Mesendoderm (in vitro differentiated cells): ENCODE measurements at regions not wholly inside any gene's neighbourhood (a gene's known extent, or its start where the extent isn't known, plus 50 kb on each side); places are given as distances from the start of the nearest gene placed in this dataset.
A peak's percentile ranks its signal among the peaks of the same experiment; 100 is the strongest.

Experiments used
- DNase-seq: peaks from one replicate; pipeline ENCODE4 v3.0.0; 2013
- H2AK5ac ChIP-seq: 2 replicates; pipeline ENCODE4 v1.6.1; 2013; ENCODE audit warnings: low read length, inconsistent platforms
- H2BK120ac ChIP-seq: 2 replicates; pipeline ENCODE4 v1.6.1; 2013; ENCODE audit warnings: low read depth, mild to moderate bottlenecking, low read length, moderate library complexity, mixed read lengths
- H2BK15ac ChIP-seq: replicated peaks from 2 replicates; pipeline ENCODE4 v1.6.1; 2013; ENCODE audit warnings: low read depth, mild to moderate bottlenecking, moderate library complexity
- H2BK5ac ChIP-seq: 2 replicates; pipeline ENCODE4 v1.6.1; 2013; ENCODE audit warnings: low read length, inconsistent platforms
- H3K18ac ChIP-seq: 2 replicates; pipeline ENCODE4 v1.6.1; 2013; ENCODE audit warnings: mild to moderate bottlenecking, low read length, mixed read lengths
- H3K23ac ChIP-seq: one replicate; pipeline ENCODE4 v1.6.1; 2013; ENCODE audit warnings: low read length
- H3K27ac ChIP-seq: 2 replicates; pipeline ENCODE4 v1.5.1; 2013; ENCODE audit warnings: low read depth, mild to moderate bottlenecking, inconsistent platforms, low read length, moderate library complexity
- H3K27me3 ChIP-seq: 2 replicates; pipeline ENCODE4 v1.6.1; 2013; ENCODE audit warnings: low read length, control low read depth, mild to moderate bottlenecking, inconsistent platforms; ENCODE audit not compliant: insufficient read depth, poor library complexity
- H3K36me3 ChIP-seq: 2 replicates; pipeline ENCODE4 v1.6.1; 2013; ENCODE audit warnings: low read length, inconsistent platforms; ENCODE audit not compliant: control insufficient read depth, insufficient read depth
- H3K4ac ChIP-seq: one replicate; pipeline ENCODE4 v1.6.1; 2013; ENCODE audit warnings: low read depth, mild to moderate bottlenecking, low read length, moderate library complexity
- H3K4me1 ChIP-seq: 2 replicates; pipeline ENCODE4 v1.6.1; 2013; ENCODE audit warnings: low read depth, low read length, inconsistent platforms; ENCODE audit not compliant: control insufficient read depth
- H3K4me2 ChIP-seq: 2 replicates; pipeline ENCODE4 v1.6.1; 2013; ENCODE audit warnings: low read length
- H3K4me3 ChIP-seq: 2 replicates; pipeline ENCODE4 v1.5.1; 2013; ENCODE audit warnings: mild to moderate bottlenecking, low read length
- H3K56ac ChIP-seq: one replicate; pipeline ENCODE4 v1.6.1; 2013; ENCODE audit warnings: low read length
- H3K79me1 ChIP-seq: 2 replicates; pipeline ENCODE4 v1.6.1; 2013; ENCODE audit warnings: low read length, inconsistent platforms
- H3K79me2 ChIP-seq: 2 replicates; pipeline ENCODE4 v1.6.1; 2013; ENCODE audit warnings: mild to moderate bottlenecking, low read length; ENCODE audit not compliant: control insufficient read depth, insufficient read depth
- H3K9ac ChIP-seq: 2 replicates; pipeline ENCODE4 v1.6.1; 2013; ENCODE audit warnings: low read length, inconsistent platforms
- H4K5ac ChIP-seq: one replicate; pipeline ENCODE4 v1.6.1; 2013; ENCODE audit warnings: low read length
- H4K8ac ChIP-seq: one replicate; pipeline ENCODE4 v1.6.1; 2013; ENCODE audit warnings: low read depth, mild to moderate bottlenecking, control low read depth, low read length, moderate library complexity
- whole genome bisulfite sequencing: extraction: QIAGEN DNeasy Blood & Tissue Kit; methylation state at CpG from one replicate; pipeline ENCODE4 v1.1.7; 2013; ENCODE audit warnings: low lambda C conversion rate, missing lambda C conversion rate; ENCODE audit not compliant: insufficient coverage; ENCODE audit errors: extremely low coverage; 5-methylcytosine and 5-hydroxymethylcytosine counted together

DNA sequence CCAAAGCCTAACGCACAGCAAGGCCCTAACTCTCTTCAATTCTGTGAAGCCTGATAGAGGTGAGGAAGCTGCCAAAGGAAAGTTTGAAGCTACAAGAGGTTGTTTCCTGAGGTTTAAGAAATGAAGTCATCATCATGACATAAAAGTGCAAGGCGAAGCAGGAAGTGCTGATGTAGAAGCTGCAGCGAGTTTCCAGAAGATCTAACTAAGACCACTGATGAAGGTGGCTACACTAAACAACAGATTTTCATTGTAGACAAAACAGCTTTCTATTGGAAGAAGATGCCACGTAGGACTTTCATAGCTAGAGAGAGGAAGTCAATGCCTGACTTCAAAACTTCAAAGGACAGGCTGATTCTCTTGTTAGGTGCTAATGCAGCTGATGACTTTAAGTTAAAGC is 385.6 kb upstream of the OR4E1 start:
- DNase-seq: no peak
- Histone ChIP-seq H2BK15ac (no peak overlapping the region), H3K56ac (no peak overlapping the region), H3K4me2 (no peak overlapping the region), H2BK5ac (no peak overlapping the region), H3K27me3 (no peaks in the 10 kb centered on the region), H4K8ac (no peak overlapping the region), H3K23ac (no peak overlapping the region), H3K79me2 (no peaks in the 10 kb centered on the region), H3K4me1 (no peaks in the 10 kb centered on the region), H3K18ac (no peak overlapping the region), H4K5ac (no peak overlapping the region), H3K27ac (no peak overlapping the region), H3K4ac (no peak overlapping the region), H3K79me1 (no peaks in the 10 kb centered on the region), H2AK5ac (no peak overlapping the region), H3K9ac (no peak overlapping the region), H3K36me3 (no peaks in the 10 kb centered on the region), H3K4me3 (no peak overlapping the region), H2BK120ac (no peak overlapping the region)
- no CpG with 5 or more reads among the region's 4 CpGs for WGBS

DNA sequence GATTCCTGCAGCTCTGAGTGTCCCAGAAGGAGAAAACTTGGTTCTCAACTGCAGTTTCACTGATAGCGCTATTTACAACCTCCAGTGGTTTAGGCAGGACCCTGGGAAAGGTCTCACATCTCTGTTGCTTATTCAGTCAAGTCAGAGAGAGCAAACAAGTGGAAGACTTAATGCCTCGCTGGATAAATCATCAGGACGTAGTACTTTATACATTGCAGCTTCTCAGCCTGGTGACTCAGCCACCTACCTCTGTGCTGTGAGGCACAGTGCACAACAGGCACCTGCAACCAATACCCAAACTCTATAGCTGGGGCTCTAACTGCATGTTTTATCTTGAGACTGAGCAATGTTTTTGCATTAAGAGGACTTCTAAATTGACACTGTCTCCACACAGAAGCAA is 379.2 kb upstream of the OR4E1 start:
- Histone ChIP-seq H4K8ac (no peak overlapping the region), H3K23ac (no peak overlapping the region), H3K4me1 (no peaks in the 10 kb centered on the region), H3K56ac (no peak overlapping the region), H3K27ac (no peak overlapping the region), H3K9ac (no peak overlapping the region), H2BK15ac (no peak overlapping the region), H3K4me2 (no peak overlapping the region), H3K79me1 (no peaks in the 10 kb centered on the region), H3K4ac (no peak overlapping the region), H4K5ac (no peak overlapping the region), H3K79me2 (no peaks in the 10 kb centered on the region), H2BK120ac (no peak overlapping the region), H3K36me3 (no peaks in the 10 kb centered on the region), H2BK5ac (no peak overlapping the region), H3K27me3 (no peaks in the 10 kb centered on the region), H3K18ac (no peak overlapping the region), H2AK5ac (no peak overlapping the region), H3K4me3 (no peak overlapping the region)
- no peak for DNase-seq
- no CpG with 5 or more reads among the region's 3 CpGs for WGBS

DNA sequence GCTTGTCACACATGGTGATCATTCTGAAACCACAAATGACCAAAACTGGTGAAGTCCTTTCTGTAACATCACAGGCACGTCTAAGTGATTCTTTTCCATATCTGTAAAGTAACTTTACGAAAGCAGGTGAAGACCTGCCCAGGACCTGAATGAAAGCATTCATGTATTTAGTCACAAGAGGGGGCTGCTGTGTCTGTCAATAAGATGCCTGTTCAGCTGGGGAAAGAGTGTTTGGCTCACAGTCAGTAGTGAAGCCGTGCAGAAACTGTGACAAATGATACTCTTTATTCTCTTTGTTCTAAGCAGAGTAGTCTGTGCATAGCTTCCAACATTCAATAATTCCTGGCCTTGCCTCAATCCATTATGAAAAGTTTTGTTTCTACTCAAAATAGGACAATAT is 373.5 kb upstream of the OR4E1 start:
- H3K4me2 ChIP-seq: no peak overlapping the region
- H3K4ac ChIP-seq: no peak overlapping the region
- H4K5ac ChIP-seq: no peak overlapping the region
- WGBS: no CpG with 5 or more reads among the region's 3 CpGs
- no peak overlapping the region for H2BK5ac ChIP-seq
- no peaks in the 10 kb centered on the region for H3K36me3 ChIP-seq
- no peak overlapping the region for H3K4me3 ChIP-seq
- H3K27me3 ChIP-seq: no peaks in the 10 kb centered on the region
- H3K18ac ChIP-seq: no peak overlapping the region
- no peaks in the 10 kb centered on the region for H3K79me2 ChIP-seq
- H2BK15ac ChIP-seq: no peak overlapping the region
- H3K56ac ChIP-seq: no peak overlapping the region
- no peak overlapping the region for H2AK5ac ChIP-seq
- H3K27ac ChIP-seq: no peak overlapping the region
- H3K4me1 ChIP-seq: no peaks in the 10 kb centered on the region
- peak; percentile 61 for DNase-seq
- H3K9ac ChIP-seq: no peak overlapping the region
- no peak overlapping the region for H3K23ac ChIP-seq
- H4K8ac ChIP-seq: no peak overlapping the region
- no peak overlapping the region for H2BK120ac ChIP-seq
- H3K79me1 ChIP-seq: no peaks in the 10 kb centered on the region

DNA sequence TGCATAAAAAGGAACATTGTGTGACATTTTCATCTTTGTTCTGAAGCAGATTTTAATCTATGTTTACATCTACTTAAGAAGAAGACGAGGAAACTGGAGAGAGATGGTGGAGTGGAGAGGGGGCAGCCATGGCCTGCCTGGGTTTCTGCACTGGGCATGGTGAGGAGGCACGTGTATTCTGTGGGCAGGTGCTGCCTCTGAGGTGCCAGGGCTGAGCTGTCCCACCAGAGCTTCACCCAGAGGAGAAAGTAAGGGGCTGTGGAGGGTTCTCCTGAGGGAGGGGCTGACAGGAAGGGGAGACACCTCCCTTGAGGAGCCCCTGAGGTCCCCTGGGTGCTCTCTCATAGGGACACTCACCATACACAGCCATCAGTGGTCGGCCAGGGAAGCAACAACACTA is 372.4 kb upstream of the OR4E1 start:
- no peak overlapping the region for H3K4me2 ChIP-seq
- H2AK5ac ChIP-seq: no peak overlapping the region
- no peaks in the 10 kb centered on the region for H3K79me1 ChIP-seq
- H3K23ac ChIP-seq: no peak overlapping the region
- no peak overlapping the region for H2BK15ac ChIP-seq
- no peaks in the 10 kb centered on the region for H3K27me3 ChIP-seq
- WGBS: no CpG with 5 or more reads among the region's 3 CpGs
- H3K4ac ChIP-seq: no peak overlapping the region
- no peak overlapping the region for H4K8ac ChIP-seq
- H3K36me3 ChIP-seq: no peaks in the 10 kb centered on the region
- H3K79me2 ChIP-seq: no peaks in the 10 kb centered on the region
- H2BK5ac ChIP-seq: no peak overlapping the region
- no peaks in the 10 kb centered on the region for H3K4me1 ChIP-seq
- H3K9ac ChIP-seq: no peak overlapping the region
- no peak overlapping the region for H3K27ac ChIP-seq
- no peak overlapping the region for H3K56ac ChIP-seq
- H2BK120ac ChIP-seq: no peak overlapping the region
- H3K18ac ChIP-seq: no peak overlapping the region
- DNase-seq: no peak
- H3K4me3 ChIP-seq: no peak overlapping the region
- H4K5ac ChIP-seq: no peak overlapping the region

DNA sequence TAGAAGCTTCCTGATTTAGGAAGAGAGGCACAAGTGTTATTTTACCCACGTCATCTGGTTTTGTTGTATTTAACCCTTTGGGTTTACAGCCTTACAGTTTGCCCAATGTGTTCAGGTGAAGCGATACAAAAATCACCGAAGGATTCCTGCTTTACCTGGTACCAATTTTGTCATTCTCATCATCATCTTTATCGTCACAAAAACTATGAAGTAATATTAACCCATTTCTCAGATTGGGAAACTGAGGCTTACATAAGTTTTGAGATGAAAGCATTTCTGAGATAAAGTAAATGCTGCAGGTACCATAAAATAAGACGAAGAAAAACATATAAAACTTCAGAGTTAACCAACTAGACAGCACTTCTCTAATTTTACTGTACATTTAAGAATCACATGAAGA is 370.6 kb upstream of the OR4E1 start:
- H3K23ac ChIP-seq: no peak overlapping the region

DNA sequence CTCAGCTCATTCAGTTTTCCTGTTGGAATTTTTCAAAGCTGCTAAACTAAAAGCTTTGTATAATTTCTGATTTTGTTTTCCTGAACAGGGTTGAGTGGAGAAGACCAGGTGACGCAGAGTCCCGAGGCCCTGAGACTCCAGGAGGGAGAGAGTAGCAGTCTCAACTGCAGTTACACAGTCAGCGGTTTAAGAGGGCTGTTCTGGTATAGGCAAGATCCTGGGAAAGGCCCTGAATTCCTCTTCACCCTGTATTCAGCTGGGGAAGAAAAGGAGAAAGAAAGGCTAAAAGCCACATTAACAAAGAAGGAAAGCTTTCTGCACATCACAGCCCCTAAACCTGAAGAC is 367.1 kb upstream of the OR4E1 start:
- no CpG with 5 or more reads among the region's 3 CpGs for WGBS
- Histone ChIP-seq H3K4me1 (no peaks in the 10 kb centered on the region), H3K27ac (no peak overlapping the region)

More for the DNA sequence above, 370.6 kb upstream of the OR4E1 start:
- H3K4ac ChIP-seq: no peak overlapping the region
- H3K4me3 ChIP-seq: no peak overlapping the region
- H3K27me3 ChIP-seq: no peaks in the 10 kb centered on the region
- DNase-seq: no peak
- H3K36me3 ChIP-seq: no peaks in the 10 kb centered on the region
- no CpG with 5 or more reads among the region's 5 CpGs for WGBS
- no peaks in the 10 kb centered on the region for H3K79me1 ChIP-seq
- H2BK5ac ChIP-seq: no peak overlapping the region
- H4K5ac ChIP-seq: no peak overlapping the region
- no peak overlapping the region for H3K4me2 ChIP-seq
- no peak overlapping the region for H2BK15ac ChIP-seq
- no peak overlapping the region for H2AK5ac ChIP-seq
- H4K8ac ChIP-seq: no peak overlapping the region
- no peak overlapping the region for H2BK120ac ChIP-seq
- no peaks in the 10 kb centered on the region for H3K4me1 ChIP-seq
- H3K27ac ChIP-seq: no peak overlapping the region
- H3K79me2 ChIP-seq: no peaks in the 10 kb centered on the region
- no peak overlapping the region for H3K56ac ChIP-seq
- no peak overlapping the region for H3K9ac ChIP-seq
- H3K18ac ChIP-seq: no peak overlapping the region

More for the DNA sequence above, 367.1 kb upstream of the OR4E1 start:
- H3K9ac ChIP-seq: no peak overlapping the region
- no peak overlapping the region for H4K5ac ChIP-seq
- no peaks in the 10 kb centered on the region for H3K36me3 ChIP-seq
- no peak overlapping the region for H3K56ac ChIP-seq
- H3K4me3 ChIP-seq: no peak overlapping the region
- H3K27me3 ChIP-seq: no peaks in the 10 kb centered on the region
- no peak overlapping the region for H2BK15ac ChIP-seq
- H3K79me1 ChIP-seq: no peaks in the 10 kb centered on the region
- H4K8ac ChIP-seq: no peak overlapping the region
- no peak for DNase-seq
- no peak overlapping the region for H3K4ac ChIP-seq
- no peak overlapping the region for H3K18ac ChIP-seq
- no peak overlapping the region for H3K4me2 ChIP-seq
- no peak overlapping the region for H3K23ac ChIP-seq
- no peak overlapping the region for H2BK5ac ChIP-seq
- no peaks in the 10 kb centered on the region for H3K79me2 ChIP-seq
- H2AK5ac ChIP-seq: no peak overlapping the region
- H2BK120ac ChIP-seq: no peak overlapping the region
